AG08395 (cell line): ENCODE measurements at regions not wholly inside any gene's neighbourhood (a gene's known extent, or its start where the extent isn't known, plus 50 kb on each side); places are given as distances from the start of the nearest gene placed in this dataset.

Experiments
- DNase-seq: peaks from one replicate; pipeline ENCODE4 v3.0.0; 2012; ENCODE audit warnings: mixed read lengths, low spot score

GRCh38 chr4:20643631-20644030 lies 56.6 kb upstream of the PACRGL start:
- no peak for DNase-seq

DNA sequence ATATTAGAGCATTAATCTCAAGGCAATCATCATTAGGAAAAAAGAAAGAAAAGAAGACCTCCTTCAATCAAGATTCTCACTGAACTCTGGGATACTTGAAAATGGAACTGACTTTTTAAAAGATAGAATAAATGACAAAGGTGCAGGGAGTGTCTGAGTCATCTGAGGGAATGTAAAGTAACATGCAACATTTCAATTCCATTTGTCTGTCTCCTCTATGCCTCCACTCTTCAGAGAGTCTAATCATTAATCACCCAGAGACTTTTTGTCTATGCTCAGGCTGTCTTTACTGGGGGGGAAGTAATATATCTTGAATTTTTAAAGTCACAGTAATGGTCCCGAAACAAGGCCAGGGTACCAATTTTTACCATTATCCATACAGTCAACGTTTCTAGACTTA lies 55.0 kb upstream of the PACRGL start:
- no peak for DNase-seq

GRCh38 chr4:20646287-20646686 lies 54.0 kb upstream of the PACRGL start:
- no peak for DNase-seq
